ENCODE measurements at regions not wholly inside any gene's neighbourhood (a gene's known extent, or its start where the extent isn't known, plus 50 kb on each side); places are given as distances from the start of the nearest gene placed in this dataset.

DNA sequence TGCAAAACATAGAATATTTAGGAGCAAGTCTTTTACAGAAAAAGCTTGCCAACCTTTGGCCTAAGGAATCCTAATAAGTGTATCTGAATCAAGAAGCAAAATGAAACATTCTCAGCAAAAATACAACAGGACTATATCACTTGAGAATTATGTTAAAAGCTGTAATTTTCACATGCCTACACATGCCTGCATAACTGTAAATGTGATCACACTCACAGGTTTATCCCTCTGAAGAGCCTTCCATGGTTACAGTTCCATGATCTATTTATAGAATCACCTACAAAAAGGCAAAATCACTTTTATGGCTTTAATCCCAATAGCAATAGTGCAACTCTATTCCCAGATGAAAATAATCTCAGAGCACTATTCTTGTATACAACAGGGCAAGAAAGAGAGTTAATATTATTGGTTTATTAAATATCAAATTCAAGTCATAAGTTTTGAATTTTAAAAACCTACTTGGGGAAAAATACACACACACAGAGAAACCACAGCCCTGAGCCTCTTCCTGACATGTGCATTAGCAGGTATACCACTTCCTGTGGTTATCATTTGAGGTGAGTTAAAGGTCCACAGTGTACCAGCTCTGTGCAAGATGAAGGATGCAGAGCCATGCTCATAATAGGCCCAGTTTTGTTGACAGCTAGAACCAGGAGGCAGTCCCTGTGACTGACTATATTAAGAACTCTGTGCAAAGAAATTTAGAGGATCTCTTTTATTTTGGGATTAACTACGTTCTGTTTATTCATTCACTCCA, 252.5 kb upstream of the TGFBR2 start:
- peaks cover 4% of the 10 kb centered on the region for H3K27me3 Mint-ChIP-seq (ENCODE audit: low read depth, poor library complexity)
- TF ChIP-seq, protein P1, sequence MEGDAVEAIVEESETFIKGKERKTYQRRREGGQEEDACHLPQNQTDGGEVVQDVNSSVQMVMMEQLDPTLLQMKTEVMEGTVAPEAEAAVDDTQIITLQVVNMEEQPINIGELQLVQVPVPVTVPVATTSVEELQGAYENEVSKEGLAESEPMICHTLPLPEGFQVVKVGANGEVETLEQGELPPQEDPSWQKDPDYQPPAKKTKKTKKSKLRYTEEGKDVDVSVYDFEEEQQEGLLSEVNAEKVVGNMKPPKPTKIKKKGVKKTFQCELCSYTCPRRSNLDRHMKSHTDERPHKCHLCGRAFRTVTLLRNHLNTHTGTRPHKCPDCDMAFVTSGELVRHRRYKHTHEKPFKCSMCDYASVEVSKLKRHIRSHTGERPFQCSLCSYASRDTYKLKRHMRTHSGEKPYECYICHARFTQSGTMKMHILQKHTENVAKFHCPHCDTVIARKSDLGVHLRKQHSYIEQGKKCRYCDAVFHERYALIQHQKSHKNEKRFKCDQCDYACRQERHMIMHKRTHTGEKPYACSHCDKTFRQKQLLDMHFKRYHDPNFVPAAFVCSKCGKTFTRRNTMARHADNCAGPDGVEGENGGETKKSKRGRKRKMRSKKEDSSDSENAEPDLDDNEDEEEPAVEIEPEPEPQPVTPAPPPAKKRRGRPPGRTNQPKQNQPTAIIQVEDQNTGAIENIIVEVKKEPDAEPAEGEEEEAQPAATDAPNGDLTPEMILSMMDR (IDR thresholded peaks at IDR 0.05) = no peak
- peaks cover 6% of the 10 kb centered on the region for H3K4me1 Mint-ChIP-seq
- DNase-seq = no peak
- H3K27ac Mint-ChIP-seq = no peak overlapping the region
- no peak overlapping the region for H3K4me3 Mint-ChIP-seq
- no peaks in the 10 kb centered on the region for H3K36me3 Mint-ChIP-seq (ENCODE audit: low read depth)
- no peaks in the 10 kb centered on the region for H3K9me3 Mint-ChIP-seq

DNA sequence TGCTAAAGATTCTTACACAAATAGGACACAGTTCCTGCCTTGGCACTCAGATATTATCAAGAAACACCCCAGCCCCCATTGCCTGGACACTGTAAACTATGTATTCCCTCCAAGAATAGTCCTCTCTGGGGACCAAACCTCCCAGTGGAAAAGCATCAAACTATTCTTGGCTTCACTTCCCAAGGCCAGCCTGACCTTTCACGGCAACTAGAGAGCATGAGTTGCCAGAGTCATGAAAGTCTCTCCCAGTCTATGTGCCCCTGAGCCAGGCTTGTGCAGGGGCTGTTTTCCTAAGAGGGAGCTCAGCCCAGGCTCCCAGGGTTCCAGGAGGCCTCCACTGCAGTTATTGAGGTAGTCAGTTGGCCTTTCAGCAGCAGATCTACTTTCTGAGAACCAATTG, 251.9 kb upstream of the TGFBR2 start:
- TF ChIP-seq, protein P1 (IDR thresholded peaks at IDR 0.05) = no peak
- H3K9me3 Mint-ChIP-seq = no peaks in the 10 kb centered on the region
- DNase-seq = no peak
- peaks cover 4% of the 10 kb centered on the region for H3K4me1 Mint-ChIP-seq
- H3K36me3 Mint-ChIP-seq (ENCODE audit: low read depth) = no peaks in the 10 kb centered on the region
- no peak overlapping the region for H3K4me3 Mint-ChIP-seq
- peaks cover 4% of the 10 kb centered on the region for H3K27me3 Mint-ChIP-seq (ENCODE audit: low read depth, poor library complexity)
- no peak overlapping the region for H3K27ac Mint-ChIP-seq

DNA sequence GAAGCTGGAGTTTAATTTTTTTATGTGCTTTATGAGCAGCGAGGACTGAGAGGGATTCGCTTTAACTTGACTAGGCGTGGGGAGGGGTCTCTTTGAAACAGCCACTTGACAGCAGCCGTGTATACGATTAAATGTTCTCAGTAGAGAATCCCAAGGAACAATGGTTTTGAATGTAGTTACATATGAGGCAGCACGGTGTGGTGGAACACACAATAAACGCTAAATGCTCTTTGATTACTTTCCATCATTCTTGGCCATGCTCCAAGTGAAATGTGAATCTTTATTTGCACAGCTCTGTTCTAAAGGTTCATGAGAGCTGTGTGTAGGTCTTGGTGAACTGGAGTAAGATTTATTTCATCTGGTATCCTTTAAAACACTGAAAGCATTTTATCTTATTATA, 251.4 kb upstream of the TGFBR2 start:
- H3K4me1 Mint-ChIP-seq = no peaks in the 10 kb centered on the region
- no peak overlapping the region for H3K27ac Mint-ChIP-seq
- H3K4me3 Mint-ChIP-seq = no peak overlapping the region
- TF ChIP-seq, protein P1 (IDR thresholded peaks at IDR 0.05) = no peak
- H3K27me3 Mint-ChIP-seq (ENCODE audit: low read depth, poor library complexity) = peaks cover 4% of the 10 kb centered on the region
- H3K9me3 Mint-ChIP-seq = no peaks in the 10 kb centered on the region
- DNase-seq = no peak
- no peaks in the 10 kb centered on the region for H3K36me3 Mint-ChIP-seq (ENCODE audit: low read depth)

DNA sequence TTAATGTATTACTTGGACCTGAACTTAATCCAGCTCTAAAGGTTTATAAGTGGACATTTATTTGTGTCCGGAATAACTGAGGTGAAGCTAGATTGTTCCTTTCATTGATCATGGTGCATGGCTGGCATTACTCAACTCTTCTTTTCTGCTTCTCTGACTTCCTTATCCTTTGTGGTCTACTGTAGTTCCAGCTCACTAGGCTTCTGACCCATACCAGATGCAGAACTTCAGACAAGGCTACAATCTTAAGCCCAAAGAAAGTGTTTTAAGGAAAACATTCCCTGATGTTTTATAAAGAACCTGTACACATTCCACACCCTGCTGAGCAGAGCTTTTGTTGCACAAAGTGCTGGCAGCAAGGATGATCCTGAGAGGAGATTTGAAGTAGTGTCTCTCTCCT, 250.8 kb upstream of the TGFBR2 start:
- TF ChIP-seq, protein P1 (IDR thresholded peaks at IDR 0.05) = no peak
- H3K27me3 Mint-ChIP-seq (ENCODE audit: low read depth, poor library complexity) = peaks cover 4% of the 10 kb centered on the region
- no peak overlapping the region for H3K4me3 Mint-ChIP-seq
- H3K4me1 Mint-ChIP-seq = no peaks in the 10 kb centered on the region
- no peaks in the 10 kb centered on the region for H3K9me3 Mint-ChIP-seq
- no peak for DNase-seq
- H3K27ac Mint-ChIP-seq = no peak overlapping the region
- H3K36me3 Mint-ChIP-seq (ENCODE audit: low read depth) = no peaks in the 10 kb centered on the region

DNA sequence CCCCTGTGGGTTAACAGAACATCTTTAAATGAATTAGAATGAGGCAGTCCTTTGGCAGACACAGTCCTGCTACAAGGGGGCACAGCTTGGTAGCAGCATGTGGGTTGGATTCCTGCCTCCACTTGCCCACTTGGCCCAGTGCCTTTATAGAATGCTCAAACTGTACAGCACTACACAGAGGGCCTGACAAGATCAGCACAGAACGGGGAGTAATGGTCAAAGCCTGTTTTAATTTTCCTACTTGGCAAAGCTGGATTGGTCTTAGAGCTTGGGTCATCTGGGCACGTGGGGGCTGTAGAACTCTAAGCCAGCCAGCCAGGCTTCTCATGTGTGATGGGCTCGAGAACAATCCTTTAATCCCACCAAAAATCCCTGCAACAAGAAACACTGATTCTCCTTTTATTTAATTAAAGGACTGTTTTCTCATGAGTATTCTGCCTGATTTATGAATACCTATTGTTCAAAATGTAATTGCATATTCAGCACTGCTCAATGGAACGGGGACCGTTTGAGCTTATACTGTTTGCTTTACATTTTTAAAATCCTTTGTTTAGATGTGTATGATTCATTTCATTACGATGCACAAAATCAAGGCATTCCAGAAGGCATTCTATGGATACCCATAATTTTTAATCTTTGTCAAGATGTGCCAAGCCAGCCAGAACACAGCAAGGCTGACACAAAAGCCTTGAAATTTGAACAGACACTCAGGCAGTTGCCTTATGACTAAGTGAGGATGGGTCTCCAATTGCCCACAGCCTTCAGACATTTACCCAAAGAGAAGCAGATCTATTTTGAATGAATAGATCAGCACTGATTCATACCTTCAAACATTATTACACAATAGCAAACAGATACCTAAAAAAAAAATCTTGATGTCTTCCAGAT, 249.3 kb upstream of the TGFBR2 start:
- Mint-ChIP-seq H3K4me1 (no peaks in the 10 kb centered on the region), H3K4me3 (no peak overlapping the region), H3K9me3 (no peaks in the 10 kb centered on the region), H3K36me3 (ENCODE audit: low read depth) (no peaks in the 10 kb centered on the region), H3K27me3 (ENCODE audit: low read depth, poor library complexity) (peaks cover 4% of the 10 kb centered on the region), H3K27ac (no peak overlapping the region)
- no peak for DNase-seq
- TF ChIP-seq, protein P1 (IDR thresholded peaks at IDR 0.05) = no peak
